GM23248 (cell line): ENCODE measurements at regions not wholly inside any gene's neighbourhood (a gene's known extent, or its start where the extent isn't known, plus 50 kb on each side); places are given as distances from the start of the nearest gene placed in this dataset.

Experiments
- EZH2 ChIP-seq: fragments of 200-600 bp; sonication (generic); IDR thresholded peaks from 2 replicates; pipeline ENCODE4 v1.6.1; 2018; ENCODE audit warnings: antibody characterized with exemption, mild to moderate bottlenecking; ENCODE audit not compliant: insufficient read depth, poor library complexity, severe bottlenecking
- EZH2phosphoT487 ChIP-seq: fragments of 200-600 bp; sonication (generic); IDR thresholded peaks from 2 replicates; pipeline ENCODE4 v1.6.1; 2018; ENCODE audit warnings: antibody characterized with exemption, moderate library complexity, mild to moderate bottlenecking, low read depth; ENCODE audit not compliant: insufficient read depth

GRCh38 chr5:25119650-25120049, 474.9 kb upstream of the CDH10 start:
- no peak for TF ChIP-seq EZH2
- no peak for TF ChIP-seq EZH2phosphoT487
